ENCODE measurements at regions not wholly inside any gene's neighbourhood (a gene's known extent, or its start where the extent isn't known, plus 50 kb on each side); places are given as distances from the start of the nearest gene placed in this dataset.

DNA sequence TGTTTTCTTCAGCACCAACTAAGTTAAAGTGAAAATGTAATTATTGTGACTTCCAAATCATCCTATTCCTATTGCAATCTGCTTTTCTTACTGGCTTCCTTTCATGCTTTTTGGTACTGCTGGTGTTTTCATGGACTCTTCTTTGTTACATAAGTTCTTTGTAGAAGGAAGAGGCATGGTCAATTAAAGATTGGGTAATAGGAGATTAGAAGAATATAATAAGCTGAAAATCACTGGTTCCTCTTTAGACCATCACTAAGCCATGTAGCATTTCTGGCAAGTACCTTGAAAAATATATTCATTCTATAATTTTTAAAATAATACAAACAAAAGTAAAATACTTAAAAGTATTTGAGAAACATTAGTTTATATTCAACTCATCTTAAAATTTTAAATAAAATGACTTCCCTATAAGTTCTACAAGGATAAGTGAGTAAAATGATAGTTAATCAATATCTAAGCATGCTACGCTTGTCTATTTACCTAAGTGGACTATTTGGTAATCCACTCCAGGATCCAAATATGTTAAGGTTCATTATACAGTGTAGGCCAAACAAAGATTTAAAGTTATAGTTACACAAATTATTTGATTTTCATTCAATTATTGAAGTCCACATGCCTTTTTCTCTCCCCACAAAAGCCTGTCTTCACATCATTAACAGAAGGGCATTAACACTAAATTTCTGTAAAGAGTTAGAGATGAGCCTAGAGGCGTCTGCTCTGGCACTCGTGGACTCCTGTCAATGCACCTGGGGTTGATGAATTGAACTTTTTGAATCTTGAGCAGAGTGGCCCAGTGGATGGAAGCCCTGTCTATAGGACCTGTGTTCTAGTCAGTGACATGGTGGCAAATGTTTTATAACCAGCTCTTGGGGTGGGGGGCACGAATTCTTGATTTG, 408.1 kb downstream of the INHBA start:
- DNase-seq (ENCODE audit: low spot score in 2 of 2) (no peak), ATAC-seq (no peak)
- Mint-ChIP-seq H3K9me3 (peaks cover 7 to 13% of the 10 kb centered on the region in 2 donors), H3K27ac (no peak overlapping the region), H3K36me3 (no peaks in the 10 kb centered on the region)

DNA sequence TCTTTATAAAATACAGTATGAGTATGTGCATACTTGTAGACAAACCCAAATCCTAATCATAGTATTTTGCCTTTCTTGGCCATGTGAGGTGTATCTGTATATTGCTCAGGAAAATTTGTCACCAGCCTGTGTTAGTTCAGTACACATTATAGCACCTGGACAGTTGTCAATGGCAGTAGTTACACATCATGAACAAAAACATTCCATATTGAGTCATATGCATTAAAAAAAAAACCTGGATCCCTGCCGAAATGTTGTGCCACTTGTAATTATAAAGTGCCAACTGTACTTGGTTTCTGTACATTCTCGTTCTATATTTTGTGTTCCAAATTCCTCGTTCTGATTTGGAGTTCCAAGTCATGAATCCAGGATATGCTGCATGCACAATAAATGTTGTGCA, 410.4 kb downstream of the INHBA start:
- DNase-seq (ENCODE audit: low spot score in 2 of 2) (no peak), ATAC-seq (no peak)
- Mint-ChIP-seq H3K27ac (no peak overlapping the region), H3K9me3 (peaks cover 9 to 14% of the 10 kb centered on the region in 2 donors), H3K36me3 (no peaks in the 10 kb centered on the region)

DNA sequence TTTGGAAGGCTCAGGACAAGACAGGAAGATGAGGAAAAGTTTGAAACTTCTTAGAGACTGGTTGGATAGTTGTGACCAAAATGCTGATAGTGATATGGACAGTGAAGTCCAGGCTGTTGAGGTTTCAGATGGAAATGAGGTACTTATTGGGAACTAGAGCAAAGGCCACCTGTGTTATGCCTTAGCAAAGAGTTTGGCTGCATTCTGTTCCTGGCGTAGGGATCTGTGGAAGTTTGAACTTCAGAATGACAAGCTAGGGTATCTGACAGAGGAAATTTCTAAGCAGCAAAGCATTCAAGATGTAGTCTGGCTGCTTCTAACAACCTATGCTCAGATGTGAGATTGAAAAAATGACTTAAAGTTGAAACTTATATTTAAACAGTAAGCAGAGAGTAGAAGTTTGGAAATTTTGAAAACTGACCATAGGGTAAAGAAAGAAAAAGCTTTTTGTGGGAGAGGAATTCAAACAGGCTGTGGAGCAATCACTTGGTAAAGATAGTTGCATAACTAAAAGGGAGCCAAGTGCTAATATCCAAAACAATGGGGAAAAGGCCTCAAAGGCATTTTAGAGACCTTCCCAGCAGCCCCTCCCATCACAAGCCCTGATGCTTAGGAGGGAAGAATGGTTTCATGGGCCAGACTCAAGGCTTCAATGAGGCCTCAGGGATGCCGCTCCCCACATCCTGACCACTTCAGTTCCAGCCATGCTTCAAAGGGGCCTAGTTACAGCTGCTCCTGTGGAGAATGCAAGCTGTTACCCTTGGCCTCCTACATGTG, 415.1 kb downstream of the INHBA start:
- Mint-ChIP-seq H3K27ac (no peak overlapping the region), H3K9me3 (peaks cover 10% of the 10 kb centered on the region in 2 donors), H3K36me3 (no peaks in the 10 kb centered on the region)
- DNase-seq (ENCODE audit: low spot score in 2 of 2) (no peak), ATAC-seq (no peak)

DNA sequence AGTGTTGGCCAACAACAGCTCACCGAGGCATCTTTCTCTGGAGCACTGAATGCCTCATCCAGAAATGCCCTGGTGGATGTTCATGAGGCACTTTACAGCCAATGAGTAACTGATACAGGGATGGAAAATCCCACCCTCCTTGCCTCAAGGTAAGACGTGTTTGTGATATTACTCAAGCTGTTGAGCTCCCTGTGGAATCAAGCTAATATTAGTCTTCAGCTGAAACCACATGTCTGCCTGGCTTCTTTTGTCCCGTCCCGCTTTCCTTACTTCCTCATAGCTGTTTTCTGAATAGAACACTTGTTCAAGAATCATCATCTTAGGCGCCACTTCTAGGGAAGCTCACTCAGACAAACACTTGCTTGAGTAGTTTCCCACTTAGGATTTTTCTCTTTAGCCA, 422.4 kb downstream of the INHBA start:
- H3K27ac Mint-ChIP-seq = no peak overlapping the region
- ATAC-seq (no peak), DNase-seq (ENCODE audit: low spot score in 2 of 2) (no peak)

DNA sequence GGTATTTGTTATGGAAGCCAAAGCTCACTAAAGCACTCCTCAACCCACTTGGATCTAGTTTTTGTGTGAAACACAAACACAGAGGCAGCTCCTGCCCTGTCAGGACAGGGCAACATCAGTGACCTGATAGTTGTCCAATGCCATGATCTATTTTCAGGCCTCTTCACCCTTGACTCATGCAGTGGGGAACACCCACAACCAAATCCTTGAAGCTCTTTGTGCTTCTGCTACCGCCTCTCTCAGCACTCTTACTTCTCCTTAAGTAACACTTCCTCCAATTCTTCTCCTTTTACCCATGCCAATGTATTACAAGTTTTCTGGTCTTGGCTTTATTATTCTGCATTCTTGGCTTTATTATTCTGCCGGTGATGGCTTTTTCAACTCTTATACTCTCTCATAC, 425.3 kb downstream of the INHBA start:
- peaks cover 21 to 23% of the 10 kb centered on the region in 2 donors for H3K9me3 Mint-ChIP-seq
- H3K36me3 Mint-ChIP-seq = peaks cover 0 to 1% of the 10 kb centered on the region in 2 donors
- no peak overlapping the region for H3K27ac Mint-ChIP-seq
- DNase-seq (ENCODE audit: low spot score in 2 of 2) (no peak), ATAC-seq (no peak)

More for the DNA sequence above, 422.4 kb downstream of the INHBA start:
- peaks cover 22 to 23% of the 10 kb centered on the region in 2 donors for H3K9me3 Mint-ChIP-seq
- H3K36me3 Mint-ChIP-seq = no peaks in the 10 kb centered on the region

DNA sequence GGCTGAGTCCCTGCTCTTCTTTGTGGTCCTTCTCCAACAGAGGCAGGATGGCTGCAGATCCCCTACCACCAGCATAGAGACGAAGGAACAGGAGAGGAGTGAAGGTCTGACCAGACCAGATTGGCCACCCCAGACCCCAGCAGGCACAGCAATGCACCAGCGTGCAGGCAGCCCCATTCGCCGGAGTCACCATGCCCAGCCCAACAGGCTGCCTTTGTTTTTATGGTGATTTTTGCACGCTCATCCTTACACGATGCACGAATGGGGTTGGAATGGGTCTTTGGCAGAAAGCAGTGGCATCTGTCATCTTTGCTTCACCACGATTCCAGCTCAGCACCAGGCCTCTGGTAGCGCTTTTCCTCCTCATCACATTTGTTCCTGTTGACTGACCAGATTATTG, 427.6 kb downstream of the INHBA start:
- DNase-seq (ENCODE audit: low spot score in 2 of 2) = no peak
- H3K9me3 Mint-ChIP-seq = peaks cover 21 to 23% of the 10 kb centered on the region in 2 donors

DNA sequence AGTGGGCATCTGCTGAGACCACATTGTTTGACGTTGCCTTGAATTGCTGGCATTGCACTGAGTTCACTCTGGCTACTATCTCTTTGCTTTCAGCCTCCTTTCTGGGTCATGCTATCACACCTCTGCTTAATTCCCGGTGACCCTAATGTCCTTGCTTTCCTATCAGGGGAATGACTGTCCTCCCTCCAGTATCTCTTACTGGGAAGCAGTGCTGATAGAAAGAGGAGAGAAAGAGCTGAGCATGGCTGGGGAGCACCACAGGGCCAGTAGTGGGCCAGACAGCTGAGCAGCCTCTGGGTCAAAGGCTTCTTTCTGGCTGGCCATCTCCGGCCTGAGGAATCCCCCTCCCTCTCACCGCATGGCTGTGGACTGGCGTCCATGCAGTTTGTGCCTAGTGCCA, 428.7 kb downstream of the INHBA start:
- Mint-ChIP-seq H3K36me3 (peaks cover 0 to 10% of the 10 kb centered on the region in 2 donors), H3K27ac (no peak overlapping the region), H3K9me3 (peaks cover 21 to 23% of the 10 kb centered on the region in 2 donors)
- ATAC-seq = no peak
- DNase-seq (ENCODE audit: low spot score in 2 of 2) = no peak

More for the DNA sequence above, 427.6 kb downstream of the INHBA start:
- ATAC-seq = no peak
- H3K27ac Mint-ChIP-seq = no peak overlapping the region
- peaks cover 0 to 10% of the 10 kb centered on the region in 2 donors for H3K36me3 Mint-ChIP-seq

DNA sequence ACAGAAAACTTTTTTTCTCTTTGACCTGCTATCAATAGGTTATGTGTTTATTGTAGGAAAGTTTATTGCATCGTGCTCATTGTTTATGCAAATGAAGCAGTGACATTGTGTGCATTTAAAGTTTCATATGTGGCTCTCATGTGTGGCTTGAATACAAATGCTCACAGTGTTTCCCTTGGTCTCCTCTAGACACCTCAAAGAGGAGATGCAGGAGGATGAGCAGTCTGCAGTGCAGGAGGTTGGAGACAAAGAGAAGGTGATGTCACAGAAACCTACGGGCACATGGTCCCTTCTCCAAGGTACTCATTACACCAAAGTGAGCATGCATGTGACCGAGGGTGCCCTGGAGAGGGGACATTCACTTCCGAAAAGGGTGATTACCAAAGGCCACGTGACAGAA, 430.2 kb downstream of the INHBA start:
- Mint-ChIP-seq H3K27ac (no peak overlapping the region), H3K9me3 (peaks cover 16 to 18% of the 10 kb centered on the region in 2 donors), H3K36me3 (peaks cover 0 to 10% of the 10 kb centered on the region in 2 donors)
- no peak for ATAC-seq
- no peak for DNase-seq (ENCODE audit: low spot score in 2 of 2)

DNA sequence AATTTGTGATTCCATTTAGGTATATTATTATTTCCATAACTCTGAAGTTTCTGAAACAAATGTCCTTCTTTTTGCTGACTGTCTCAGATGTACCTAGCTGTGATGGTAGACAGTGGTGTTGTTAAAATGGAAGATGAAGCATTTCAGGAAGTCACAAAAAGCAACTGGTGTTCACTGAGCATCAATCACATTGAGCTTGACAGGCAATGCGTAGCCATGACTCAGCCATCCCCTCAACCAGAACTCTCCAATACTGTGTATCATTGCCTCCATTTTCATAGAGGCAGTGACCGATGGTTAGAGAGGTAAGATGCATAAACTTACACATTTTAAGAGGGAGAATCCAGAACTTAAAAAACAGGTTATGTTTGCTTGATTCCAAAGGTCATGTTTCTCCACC, 434.0 kb downstream of the INHBA start:
- no peak for ATAC-seq
- peaks cover 0 to 10% of the 10 kb centered on the region in 2 donors for H3K36me3 Mint-ChIP-seq
- peaks cover 11 to 15% of the 10 kb centered on the region in 2 donors for H3K9me3 Mint-ChIP-seq
- no peak for DNase-seq (ENCODE audit: low spot score in 2 of 2)
- no peak overlapping the region for H3K27ac Mint-ChIP-seq

DNA sequence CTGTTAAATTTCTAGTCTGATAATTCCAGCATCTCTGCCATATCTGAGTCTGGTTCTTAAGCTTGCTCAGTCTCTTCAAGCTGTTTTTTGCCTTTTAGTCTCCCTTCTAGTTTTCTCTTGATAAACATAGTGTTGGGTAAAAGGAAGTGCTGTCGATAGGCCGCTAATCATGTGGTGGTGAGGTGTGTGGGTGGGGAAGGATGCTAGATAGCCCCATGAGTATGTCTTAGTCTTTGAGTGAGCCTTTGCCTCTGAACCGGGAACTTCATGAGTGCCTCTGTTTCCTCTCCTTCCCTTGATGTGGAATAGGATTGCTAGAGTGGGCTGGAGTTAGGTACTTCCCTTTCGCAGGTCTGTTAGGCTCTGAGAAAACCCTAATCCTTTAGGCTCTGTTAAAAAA, 441.8 kb downstream of the INHBA start:
- H3K27ac Mint-ChIP-seq = no peak overlapping the region
- H3K9me3 Mint-ChIP-seq = peaks cover 4 to 8% of the 10 kb centered on the region in 2 donors
- DNase-seq (ENCODE audit: low spot score in 2 of 2) (no peak), ATAC-seq (no peak)
- H3K36me3 Mint-ChIP-seq = no peaks in the 10 kb centered on the region

DNA sequence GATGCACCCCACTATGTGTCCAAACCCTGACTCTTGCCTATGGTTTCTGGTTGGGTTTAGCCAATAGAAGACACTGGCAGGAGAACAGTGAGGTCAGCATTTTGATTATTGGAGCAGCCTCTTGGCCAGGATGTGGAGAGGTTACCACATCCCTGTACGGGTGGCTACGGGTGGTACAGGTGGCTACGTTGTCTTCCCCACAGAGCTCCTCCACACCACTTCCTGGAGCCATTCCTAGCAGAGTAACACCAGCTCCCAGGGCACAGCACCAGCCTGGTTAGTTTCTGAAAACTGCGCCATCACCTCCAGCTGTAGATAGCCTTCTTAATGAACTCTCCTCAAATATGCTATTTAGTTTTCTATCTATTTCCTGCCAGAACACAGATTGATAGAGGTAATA, 445.2 kb downstream of the INHBA start:
- no peak for DNase-seq (ENCODE audit: low spot score in 2 of 2)
- H3K27ac Mint-ChIP-seq = no peak overlapping the region
- H3K36me3 Mint-ChIP-seq = no peaks in the 10 kb centered on the region
- no peak for ATAC-seq
- peaks cover 7 to 8% of the 10 kb centered on the region in 2 donors for H3K9me3 Mint-ChIP-seq

DNA sequence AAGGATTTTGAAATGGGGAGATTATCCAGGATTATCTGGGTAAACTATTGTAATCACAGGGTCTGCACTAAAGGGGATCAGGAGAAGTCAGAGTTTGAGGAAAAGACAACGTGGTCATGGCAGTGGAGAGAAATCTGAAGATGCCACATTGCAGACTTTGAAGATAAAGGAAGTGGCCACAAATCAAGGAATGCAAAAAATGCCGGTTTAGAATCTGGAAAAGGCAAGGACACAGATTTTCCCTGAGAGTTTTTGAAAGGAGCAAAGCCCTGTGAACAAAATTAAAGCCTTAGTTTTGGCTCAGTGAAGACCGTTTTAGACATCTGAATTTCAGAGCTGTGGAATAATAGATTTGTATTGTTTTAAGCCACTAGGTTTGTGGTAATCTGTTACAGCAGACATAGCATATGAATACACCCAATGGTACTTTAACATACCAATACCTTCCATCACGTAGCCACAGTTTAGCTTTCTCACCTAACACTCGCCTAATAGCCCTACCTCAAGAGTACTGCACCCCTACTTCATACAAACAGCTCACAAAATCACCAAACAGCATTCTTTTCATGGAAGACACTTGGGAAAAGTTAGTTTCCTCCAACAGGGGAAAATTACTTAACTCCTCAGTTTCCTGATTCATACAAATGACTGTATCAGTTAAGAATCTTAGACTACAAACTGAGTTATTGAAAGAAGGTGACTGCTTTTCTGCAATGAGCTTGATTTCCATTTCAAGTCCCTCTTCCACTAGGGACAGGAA, 446.5 kb downstream of the INHBA start:
- H3K9me3 Mint-ChIP-seq = peaks cover 9 to 12% of the 10 kb centered on the region in 2 donors
- no peak overlapping the region for H3K27ac Mint-ChIP-seq
- ATAC-seq = no peak
- H3K36me3 Mint-ChIP-seq = no peaks in the 10 kb centered on the region
- DNase-seq (ENCODE audit: low spot score in 2 of 2) = no peak

DNA sequence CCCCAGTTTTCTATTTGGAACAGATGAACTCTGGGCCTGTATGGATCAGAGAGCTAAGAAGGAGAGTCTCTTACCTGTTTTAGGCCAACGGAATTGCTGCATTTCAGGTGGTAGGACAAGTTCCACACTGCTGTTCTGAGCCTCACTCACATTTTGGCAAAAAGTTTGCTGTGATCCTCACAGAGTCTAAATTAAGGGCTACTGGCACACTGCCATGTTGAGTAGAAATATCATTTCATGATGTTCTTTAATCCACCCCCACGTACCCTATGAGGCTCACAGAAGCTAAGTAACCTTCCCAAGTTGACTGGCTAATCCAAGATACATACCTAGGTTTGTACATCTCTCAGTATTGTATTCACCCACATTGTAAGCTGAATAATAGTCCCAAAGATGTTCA, 447.2 kb downstream of the INHBA start:
- no peak overlapping the region for H3K27ac Mint-ChIP-seq
- no peaks in the 10 kb centered on the region for H3K36me3 Mint-ChIP-seq
- ATAC-seq (no peak), DNase-seq (ENCODE audit: low spot score in 2 of 2) (no peak)
- H3K9me3 Mint-ChIP-seq = peaks cover 11 to 15% of the 10 kb centered on the region in 2 donors

DNA sequence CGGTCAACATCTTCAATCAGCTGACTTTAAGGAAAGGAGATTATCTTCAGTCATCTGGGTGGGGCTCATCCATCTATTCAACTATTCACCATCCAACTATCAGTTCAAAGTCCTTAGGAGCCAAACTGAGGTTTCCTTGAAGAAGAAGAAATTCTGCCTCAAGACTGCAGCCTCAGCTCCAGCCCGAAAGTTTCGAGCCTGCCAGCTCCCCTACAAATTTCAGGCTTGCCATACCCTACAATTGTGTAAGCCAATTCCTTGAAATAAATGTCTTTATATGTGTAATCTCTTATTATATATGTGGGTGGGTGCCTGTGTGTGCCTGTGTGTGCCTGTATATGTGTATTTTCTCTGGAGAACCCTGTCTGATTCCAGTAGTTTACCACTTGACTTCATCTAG, 447.8 kb downstream of the INHBA start:
- H3K9me3 Mint-ChIP-seq = peaks cover 17 to 21% of the 10 kb centered on the region in 2 donors
- H3K36me3 Mint-ChIP-seq = no peaks in the 10 kb centered on the region
- H3K27ac Mint-ChIP-seq = no peak overlapping the region
- DNase-seq (ENCODE audit: low spot score in 2 of 2) (no peak), ATAC-seq (no peak)

DNA sequence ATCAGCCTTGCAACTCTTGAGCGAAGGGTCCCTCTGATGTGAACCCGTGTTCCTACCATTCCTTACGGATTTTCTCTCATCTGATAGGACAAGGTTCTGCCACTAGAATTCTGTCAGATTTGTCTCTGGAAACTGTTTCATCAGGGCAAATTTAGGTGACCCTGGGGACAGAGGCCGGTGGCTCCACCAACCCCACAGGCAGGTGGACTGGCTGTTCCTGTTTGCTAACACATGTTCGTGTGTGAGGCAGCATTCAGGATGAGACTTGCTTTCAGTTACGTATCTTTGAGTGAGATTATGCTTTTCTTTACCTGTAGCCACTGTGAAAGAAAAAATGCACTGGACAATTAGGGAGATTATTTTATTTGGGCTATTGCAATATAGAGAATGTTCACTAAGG, 449.9 kb downstream of the INHBA start:
- no peak overlapping the region for H3K27ac Mint-ChIP-seq
- no peaks in the 10 kb centered on the region for H3K36me3 Mint-ChIP-seq
- ATAC-seq (no peak), DNase-seq (ENCODE audit: low spot score in 2 of 2) (no peak)
- peaks cover 21% of the 10 kb centered on the region in 2 donors for H3K9me3 Mint-ChIP-seq

DNA sequence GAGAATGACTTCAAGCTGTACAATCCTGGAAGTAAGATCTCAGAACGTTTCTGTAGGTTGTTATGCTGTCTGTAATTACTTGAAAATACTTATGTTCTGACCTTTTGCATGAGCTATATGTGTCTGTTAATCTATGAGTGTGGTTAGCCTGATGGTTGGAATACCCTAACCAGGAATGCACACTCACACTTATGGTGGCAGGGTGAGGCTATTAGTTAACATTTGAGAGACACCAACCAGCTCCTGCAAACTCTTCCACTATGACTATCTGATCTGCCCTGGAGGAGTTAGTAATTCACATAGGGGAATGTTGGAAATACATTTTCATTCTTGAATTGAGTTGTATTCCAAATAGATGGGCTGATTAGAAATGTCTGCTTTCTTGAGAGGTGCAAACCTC, 450.3 kb downstream of the INHBA start:
- H3K27ac Mint-ChIP-seq = no peak overlapping the region
- H3K36me3 Mint-ChIP-seq = no peaks in the 10 kb centered on the region
- DNase-seq (ENCODE audit: low spot score in 2 of 2) (no peak), ATAC-seq (no peak)
- peaks cover 21% of the 10 kb centered on the region in 2 donors for H3K9me3 Mint-ChIP-seq
